ENCODE measurements at regions not wholly inside any gene's neighbourhood (a gene's known extent, or its start where the extent isn't known, plus 50 kb on each side); places are given as distances from the start of the nearest gene placed in this dataset.

- no peaks in the 10 kb centered on the region for H3K36me3 ChIP-seq
- intact Hi-C loops (cut with DNase I), result loop anchor here in 1 of 4 donors (5.0 kb wide), 1 partner anchor 993 kb away; no protein-coding TSS in a partner anchor
- no peaks in the 10 kb centered on the region for H3K27me3 ChIP-seq
- H3K4me3 ChIP-seq, result no peak overlapping the region
- no peaks in the 10 kb centered on the region for H3K4me1 ChIP-seq (ENCODE audit: insufficient read depth)
- peak in 1 of 5 donors; percentile 7 for DNase-seq
- H3K27ac ChIP-seq, result no peak overlapping the region
- no peak for TF ChIP-seq POLR2A (IDR thresholded peaks at IDR 0.05)
- no peak for TF ChIP-seq EP300 (IDR thresholded peaks at IDR 0.05)
- TF ChIP-seq, protein P1, sequence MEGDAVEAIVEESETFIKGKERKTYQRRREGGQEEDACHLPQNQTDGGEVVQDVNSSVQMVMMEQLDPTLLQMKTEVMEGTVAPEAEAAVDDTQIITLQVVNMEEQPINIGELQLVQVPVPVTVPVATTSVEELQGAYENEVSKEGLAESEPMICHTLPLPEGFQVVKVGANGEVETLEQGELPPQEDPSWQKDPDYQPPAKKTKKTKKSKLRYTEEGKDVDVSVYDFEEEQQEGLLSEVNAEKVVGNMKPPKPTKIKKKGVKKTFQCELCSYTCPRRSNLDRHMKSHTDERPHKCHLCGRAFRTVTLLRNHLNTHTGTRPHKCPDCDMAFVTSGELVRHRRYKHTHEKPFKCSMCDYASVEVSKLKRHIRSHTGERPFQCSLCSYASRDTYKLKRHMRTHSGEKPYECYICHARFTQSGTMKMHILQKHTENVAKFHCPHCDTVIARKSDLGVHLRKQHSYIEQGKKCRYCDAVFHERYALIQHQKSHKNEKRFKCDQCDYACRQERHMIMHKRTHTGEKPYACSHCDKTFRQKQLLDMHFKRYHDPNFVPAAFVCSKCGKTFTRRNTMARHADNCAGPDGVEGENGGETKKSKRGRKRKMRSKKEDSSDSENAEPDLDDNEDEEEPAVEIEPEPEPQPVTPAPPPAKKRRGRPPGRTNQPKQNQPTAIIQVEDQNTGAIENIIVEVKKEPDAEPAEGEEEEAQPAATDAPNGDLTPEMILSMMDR (IDR thresholded peaks at IDR 0.05), result no peak
- H3K9me3 ChIP-seq, result no peaks in the 10 kb centered on the region
- WGBS, 3 donors, result 89 to 92% (median 91%) methylated on average over 7 of the region's 7 CpGs
Observed at GRCh38 chr19:30074096-30074495, 132.1 kb downstream of the URI1 start.

DNA sequence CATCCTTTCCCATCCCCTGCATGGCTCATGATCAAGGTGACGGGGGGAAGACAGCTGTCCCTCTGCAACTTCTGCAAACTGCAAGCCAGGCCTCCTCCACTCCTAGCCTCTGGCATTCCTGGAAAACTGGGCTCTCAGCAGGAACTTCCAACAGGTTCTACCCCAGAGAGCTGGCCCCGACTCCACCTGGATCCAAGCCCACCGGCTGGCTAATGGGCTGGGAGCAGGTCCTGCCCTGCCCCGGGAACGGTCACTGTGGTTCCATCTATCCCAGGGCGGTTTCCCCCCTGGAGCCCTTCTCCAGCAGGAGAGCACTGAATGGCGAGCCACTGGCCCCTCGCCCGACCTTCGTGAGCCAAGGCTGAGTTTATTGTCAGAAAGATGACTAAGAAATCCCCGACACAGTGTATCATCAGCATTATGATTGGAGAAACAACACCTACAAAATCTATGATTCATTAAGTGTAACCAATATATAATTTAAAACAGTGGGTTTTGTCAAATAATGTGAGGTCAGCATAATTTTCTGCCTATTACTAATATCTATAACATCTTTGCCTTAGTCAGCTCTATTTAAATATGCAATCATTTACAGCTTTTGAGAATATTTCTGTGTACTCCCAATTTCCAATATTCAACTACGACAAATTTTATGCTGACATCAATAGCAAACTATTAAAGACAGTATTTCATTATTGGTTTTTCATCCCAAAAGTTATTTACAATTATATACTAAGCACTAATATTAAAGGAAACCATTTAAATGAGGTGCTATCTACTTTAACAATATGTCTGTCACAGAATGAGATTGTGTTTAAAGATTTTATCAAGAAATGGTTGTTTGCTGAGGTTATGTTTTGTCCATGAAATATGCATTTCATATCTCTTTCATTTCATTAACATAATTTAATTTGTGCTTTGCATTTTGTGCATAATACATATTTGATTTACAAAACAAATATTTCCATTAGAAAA is 133.0 kb downstream of the URI1 start:
- no peak overlapping the region for H3K4me3 ChIP-seq
- no peak for TF ChIP-seq EP300 (IDR thresholded peaks at IDR 0.05)
- TF ChIP-seq, protein P1 (IDR thresholded peaks at IDR 0.05), result no peak
- TF ChIP-seq POLR2A (IDR thresholded peaks at IDR 0.05), result no peak
- peak in 1 of 5 donors; percentile 19 for DNase-seq
- WGBS, 3 donors, result 76 to 88% (median 87%) methylated on average over 12 of the region's 12 CpGs
- intact Hi-C loops (cut with DNase I), result loop anchor here in 1 of 4 donors (5.0 kb wide), 1 partner anchor 992 kb away; no protein-coding TSS in a partner anchor
- no peak overlapping the region for H3K27ac ChIP-seq
- H3K27me3 ChIP-seq, result no peaks in the 10 kb centered on the region
- no peaks in the 10 kb centered on the region for H3K36me3 ChIP-seq
- no peaks in the 10 kb centered on the region for H3K4me1 ChIP-seq (ENCODE audit: insufficient read depth)
- no peaks in the 10 kb centered on the region for H3K9me3 ChIP-seq

GRCh38 chr19:30076101-30076551 is 134.1 kb downstream of the URI1 start:
- 67 to 71% (median 67%) methylated on average over 11 of the region's 11 CpGs for WGBS, 3 donors
- no peak overlapping the region for H3K4me3 ChIP-seq
- peak in 1 of 5 donors; percentile 13 for DNase-seq
- no peaks in the 10 kb centered on the region for H3K27me3 ChIP-seq
- no peaks in the 10 kb centered on the region for H3K36me3 ChIP-seq
- H3K27ac ChIP-seq, result no peak overlapping the region
- intact Hi-C loops (cut with DNase I), result no loop called here
- TF ChIP-seq POLR2A (IDR thresholded peaks at IDR 0.05) (no peak), EP300 (IDR thresholded peaks at IDR 0.05) (no peak)
- TF ChIP-seq, protein P1 (IDR thresholded peaks at IDR 0.05), result no peak
- H3K9me3 ChIP-seq, result peaks cover 0 to 2% of the 10 kb centered on the region in 2 donors
- H3K4me1 ChIP-seq (ENCODE audit: insufficient read depth), result no peaks in the 10 kb centered on the region

DNA sequence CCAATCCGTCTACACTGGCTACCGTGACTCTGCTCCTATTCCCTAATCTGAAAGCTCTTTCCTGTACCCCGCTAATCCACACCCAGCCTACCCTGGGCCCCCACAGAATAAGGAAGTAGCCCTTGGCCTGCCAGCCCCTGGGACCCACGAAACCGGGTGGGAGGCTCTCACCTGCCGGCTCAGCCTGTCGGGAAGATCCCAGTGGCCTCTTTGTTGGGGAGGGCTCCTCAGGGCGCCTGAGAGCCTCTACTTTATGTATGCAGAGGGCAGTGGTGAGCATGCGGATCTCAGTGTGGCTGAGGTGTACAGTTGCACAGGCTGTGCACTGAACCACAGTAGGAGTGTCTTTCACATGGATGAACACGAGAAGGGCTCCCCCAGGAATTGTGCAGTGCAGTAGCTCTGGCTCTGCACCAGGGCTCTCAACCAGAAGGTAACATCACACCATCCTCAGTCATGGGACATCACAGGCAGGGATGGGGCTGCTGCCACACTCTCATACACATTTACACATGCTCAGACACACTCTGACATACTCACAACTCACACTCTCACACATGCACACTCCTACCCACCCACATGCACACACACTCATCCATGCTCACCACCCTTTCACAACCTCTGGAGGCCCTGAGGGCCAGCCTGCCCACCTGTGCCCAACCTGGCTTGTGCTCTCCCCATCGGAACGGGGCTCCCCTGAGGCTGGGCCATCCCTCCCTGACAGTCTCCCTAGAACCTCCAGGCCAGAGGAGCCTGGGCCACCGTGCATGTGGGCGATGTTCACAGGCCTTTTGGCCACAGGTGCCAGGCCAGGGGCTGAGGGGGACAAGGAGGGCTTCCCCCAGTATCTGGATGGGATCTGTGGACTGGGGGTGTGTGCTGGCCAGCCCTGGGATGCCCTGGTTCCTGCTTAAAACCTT is 135.0 kb downstream of the URI1 start:
- WGBS, 3 donors, result 79 to 84% (median 82%) methylated on average over 14 of the region's 14 CpGs
- Histone ChIP-seq H3K27ac (no peak overlapping the region), H3K4me3 (no peak overlapping the region), H3K9me3 (peaks cover 0 to 3% of the 10 kb centered on the region in 2 donors), H3K36me3 (no peaks in the 10 kb centered on the region), H3K27me3 (no peaks in the 10 kb centered on the region), H3K4me1 (ENCODE audit: insufficient read depth) (no peaks in the 10 kb centered on the region)
- intact Hi-C loops (cut with DNase I), result no loop called here
- TF ChIP-seq POLR2A (IDR thresholded peaks at IDR 0.05), result no peak
- TF ChIP-seq, protein P1 (IDR thresholded peaks at IDR 0.05), result no peak
- no peak for TF ChIP-seq EP300 (IDR thresholded peaks at IDR 0.05)
- DNase-seq, result peak in 1 of 5 donors; percentile 13
